ENCODE measurements at regions not wholly inside any gene's neighbourhood (a gene's known extent, or its start where the extent isn't known, plus 50 kb on each side); places are given as distances from the start of the nearest gene placed in this dataset.
"Not testable (repeated sequence)": the region's sequence is repeated elsewhere in the genome, so short reads cannot be mapped to it uniquely, and the experiment has no call there.

DNA sequence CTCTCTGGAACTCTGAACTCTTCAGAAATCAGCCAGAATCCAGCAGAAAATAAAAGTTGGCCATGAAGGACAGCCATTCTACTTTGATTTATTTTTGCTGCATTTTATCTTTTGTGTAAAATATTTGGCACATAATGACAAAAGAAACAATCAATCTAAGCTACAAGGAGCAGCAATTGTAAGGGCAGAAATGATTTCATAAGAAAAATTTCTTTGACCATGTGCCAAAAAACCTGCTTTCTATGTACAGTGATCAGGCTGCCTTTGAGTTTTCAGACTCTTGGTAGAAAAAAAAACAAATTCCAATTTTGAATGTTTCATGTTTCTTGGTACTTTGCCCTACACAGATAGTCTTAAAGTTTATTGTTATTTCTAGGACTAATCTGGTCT is 69.8 kb upstream of the SLC1A3 start:
- H3K9ac ChIP-seq (ENCODE audit: extremely low read depth, low read length, poor library complexity, severe bottlenecking): no peak overlapping the region
- no peak overlapping the region for H3K27ac Mint-ChIP-seq
- H3K4me3 ChIP-seq (ENCODE audit: low read length): no peak overlapping the region
- H3K4me3 Mint-ChIP-seq: no peak overlapping the region
- no peaks in the 10 kb centered on the region for H3K9me3 ChIP-seq (ENCODE audit: control insufficient read depth, low read length)
- no peaks in the 10 kb centered on the region for H3K36me3 Mint-ChIP-seq (ENCODE audit: low read depth)
- no peak for DNase-seq
- H3K27ac ChIP-seq (ENCODE audit: low read depth, low read length): peak overlapping the region; percentile 92
- no peaks in the 10 kb centered on the region for H3K27me3 Mint-ChIP-seq (ENCODE audit: insufficient read depth)
- no peaks in the 10 kb centered on the region for H3K4me1 Mint-ChIP-seq
- no peaks in the 10 kb centered on the region for H3K27me3 ChIP-seq (ENCODE audit: control insufficient read depth, insufficient read depth, low read length, poor library complexity, severe bottlenecking)
- H3K36me3 ChIP-seq (ENCODE audit: control insufficient read depth, insufficient read depth, low read length): no peaks in the 10 kb centered on the region
- TF ChIP-seq, protein P1, sequence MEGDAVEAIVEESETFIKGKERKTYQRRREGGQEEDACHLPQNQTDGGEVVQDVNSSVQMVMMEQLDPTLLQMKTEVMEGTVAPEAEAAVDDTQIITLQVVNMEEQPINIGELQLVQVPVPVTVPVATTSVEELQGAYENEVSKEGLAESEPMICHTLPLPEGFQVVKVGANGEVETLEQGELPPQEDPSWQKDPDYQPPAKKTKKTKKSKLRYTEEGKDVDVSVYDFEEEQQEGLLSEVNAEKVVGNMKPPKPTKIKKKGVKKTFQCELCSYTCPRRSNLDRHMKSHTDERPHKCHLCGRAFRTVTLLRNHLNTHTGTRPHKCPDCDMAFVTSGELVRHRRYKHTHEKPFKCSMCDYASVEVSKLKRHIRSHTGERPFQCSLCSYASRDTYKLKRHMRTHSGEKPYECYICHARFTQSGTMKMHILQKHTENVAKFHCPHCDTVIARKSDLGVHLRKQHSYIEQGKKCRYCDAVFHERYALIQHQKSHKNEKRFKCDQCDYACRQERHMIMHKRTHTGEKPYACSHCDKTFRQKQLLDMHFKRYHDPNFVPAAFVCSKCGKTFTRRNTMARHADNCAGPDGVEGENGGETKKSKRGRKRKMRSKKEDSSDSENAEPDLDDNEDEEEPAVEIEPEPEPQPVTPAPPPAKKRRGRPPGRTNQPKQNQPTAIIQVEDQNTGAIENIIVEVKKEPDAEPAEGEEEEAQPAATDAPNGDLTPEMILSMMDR (conservative IDR thresholded peaks at IDR 0.05): no peak
- no peaks in the 10 kb centered on the region for H3K9me3 Mint-ChIP-seq
- H3K4me1 ChIP-seq (ENCODE audit: control insufficient read depth, insufficient read depth, low read length): peaks cover 2% of the 10 kb centered on the region

DNA sequence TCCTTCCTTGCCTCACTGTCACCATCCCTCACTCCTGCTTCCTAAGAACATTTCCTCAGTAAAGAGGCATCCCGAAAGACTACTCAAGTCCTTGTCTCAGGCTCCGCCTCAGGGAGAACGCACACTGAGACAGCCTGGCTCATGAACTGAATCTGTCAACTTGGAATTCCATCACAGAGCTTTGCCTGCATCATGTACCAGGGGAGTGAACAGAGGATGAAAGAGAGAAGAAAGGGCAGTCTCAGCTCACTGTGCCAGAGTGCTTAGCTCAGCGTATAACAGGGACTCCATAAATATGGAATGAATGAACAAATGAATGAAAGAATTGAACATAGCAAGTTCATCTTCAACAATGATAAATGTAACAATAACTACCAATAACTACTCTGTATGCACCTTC is 68.7 kb upstream of the SLC1A3 start:
- Mint-ChIP-seq H3K36me3 (ENCODE audit: low read depth) (no peaks in the 10 kb centered on the region), H3K27me3 (ENCODE audit: insufficient read depth) (no peaks in the 10 kb centered on the region), H3K27ac (no peak overlapping the region), H3K9me3 (no peaks in the 10 kb centered on the region), H3K4me3 (no peak overlapping the region), H3K4me1 (no peaks in the 10 kb centered on the region)
- Histone ChIP-seq H3K27ac (ENCODE audit: low read depth, low read length) (no peak overlapping the region), H3K36me3 (ENCODE audit: control insufficient read depth, insufficient read depth, low read length) (no peaks in the 10 kb centered on the region), H3K4me3 (ENCODE audit: low read length) (no peak overlapping the region), H3K27me3 (ENCODE audit: control insufficient read depth, insufficient read depth, low read length, poor library complexity, severe bottlenecking) (no peaks in the 10 kb centered on the region), H3K9me3 (ENCODE audit: control insufficient read depth, low read length) (no peaks in the 10 kb centered on the region), H3K9ac (ENCODE audit: extremely low read depth, low read length, poor library complexity, severe bottlenecking) (no peak overlapping the region), H3K4me1 (ENCODE audit: control insufficient read depth, insufficient read depth, low read length) (peaks cover 2% of the 10 kb centered on the region)
- no peak for DNase-seq
- TF ChIP-seq, protein P1 (conservative IDR thresholded peaks at IDR 0.05): no peak
- 60 to 85% methylated on average over 3 to 4 of the region's 4 CpGs for WGBS, 2 experiments (ENCODE audit: insufficient coverage in 1 of 2, insufficient read length in 1 of 2)

DNA sequence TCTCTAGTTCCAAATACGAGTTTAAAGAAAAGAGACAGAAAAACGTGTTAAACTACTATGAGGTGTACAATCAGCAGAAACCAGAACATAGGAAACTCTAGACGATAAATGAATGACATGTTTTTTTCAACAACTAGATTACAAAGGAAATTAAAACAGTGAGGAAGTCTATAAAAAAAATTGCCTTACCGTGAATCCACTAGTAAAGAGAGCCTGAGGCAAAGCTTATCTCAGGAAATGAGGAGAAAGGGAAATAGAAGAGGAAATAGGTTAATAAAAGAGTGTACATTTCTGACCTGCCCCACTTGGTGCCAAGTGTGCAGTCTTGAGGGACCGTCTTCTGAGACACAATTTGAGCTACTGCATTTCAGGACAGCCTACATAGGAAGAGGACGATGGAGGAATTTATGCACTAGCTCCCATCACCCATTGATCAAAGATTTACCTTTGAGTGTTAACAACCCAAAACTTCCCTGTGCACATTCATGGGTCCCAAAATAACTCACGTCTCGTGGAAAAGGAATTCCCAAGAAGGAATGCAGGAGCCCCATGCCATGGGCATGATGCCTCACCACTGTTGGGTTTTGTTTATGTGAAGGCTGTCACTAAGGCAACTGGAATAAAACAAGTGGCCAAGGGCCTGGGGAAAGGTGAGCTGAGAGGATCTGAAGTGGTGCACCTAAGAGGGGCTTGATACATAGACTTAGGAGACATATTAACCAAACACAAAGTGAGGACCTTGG is 53.6 kb upstream of the SLC1A3 start:
- H3K27me3 Mint-ChIP-seq (ENCODE audit: insufficient read depth): no peaks in the 10 kb centered on the region
- H3K4me1 Mint-ChIP-seq: peaks cover 3% of the 10 kb centered on the region
- no peak overlapping the region for H3K27ac ChIP-seq (ENCODE audit: low read depth, low read length)
- 96 to 97% methylated on average over 6 to 8 of the region's 8 CpGs for WGBS, 2 experiments (ENCODE audit: insufficient coverage in 1 of 2, insufficient read length in 1 of 2)
- no peak overlapping the region for H3K4me3 Mint-ChIP-seq
- no peaks in the 10 kb centered on the region for H3K4me1 ChIP-seq (ENCODE audit: control insufficient read depth, insufficient read depth, low read length)
- no peak overlapping the region for H3K9ac ChIP-seq (ENCODE audit: extremely low read depth, low read length, poor library complexity, severe bottlenecking)
- H3K9me3 ChIP-seq (ENCODE audit: control insufficient read depth, low read length): no peaks in the 10 kb centered on the region
- peaks cover 7% of the 10 kb centered on the region for H3K9me3 Mint-ChIP-seq
- H3K27me3 ChIP-seq (ENCODE audit: control insufficient read depth, insufficient read depth, low read length, poor library complexity, severe bottlenecking): no peaks in the 10 kb centered on the region
- DNase-seq: peak; percentile 66
- no peaks in the 10 kb centered on the region for H3K36me3 Mint-ChIP-seq (ENCODE audit: low read depth)
- no peak overlapping the region for H3K27ac Mint-ChIP-seq
- no peak overlapping the region for H3K4me3 ChIP-seq (ENCODE audit: low read length)
- TF ChIP-seq, protein P1 (conservative IDR thresholded peaks at IDR 0.05): no peak
- H3K36me3 ChIP-seq (ENCODE audit: control insufficient read depth, insufficient read depth, low read length): no peaks in the 10 kb centered on the region

DNA sequence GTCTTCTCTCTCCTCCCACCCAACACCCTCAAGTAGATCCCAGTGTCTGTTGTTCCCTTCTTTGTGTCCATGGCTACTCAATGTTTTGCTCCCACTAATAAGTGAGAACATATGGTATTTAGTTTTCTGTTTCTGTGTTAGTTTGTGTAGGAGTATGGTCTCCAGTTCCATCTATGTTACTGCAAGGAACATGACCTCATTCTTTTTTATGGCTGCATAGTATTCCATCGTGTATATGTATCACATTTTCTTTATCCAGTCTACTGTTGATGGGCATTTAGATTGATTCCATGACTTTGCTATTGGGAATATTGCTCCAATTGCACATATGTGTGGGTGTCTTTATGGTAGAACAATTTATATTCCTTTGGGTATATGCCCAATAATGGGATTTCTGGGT is 51.4 kb upstream of the SLC1A3 start:
- WGBS, 2 experiments (ENCODE audit: insufficient coverage in 1 of 2, insufficient read length in 1 of 2): 67 to 100% methylated on average over 1 of the region's 1 CpG
- not testable (repeated sequence) for H3K36me3 Mint-ChIP-seq (ENCODE audit: low read depth); H3K27ac Mint-ChIP-seq

More for the DNA sequence above, 51.4 kb upstream of the SLC1A3 start:
- H3K27me3 Mint-ChIP-seq (ENCODE audit: insufficient read depth); H3K9ac ChIP-seq (ENCODE audit: extremely low read depth, low read length, poor library complexity, severe bottlenecking); H3K27me3 ChIP-seq (ENCODE audit: control insufficient read depth, insufficient read depth, low read length, poor library complexity, severe bottlenecking); H3K4me3 Mint-ChIP-seq; DNase-seq; H3K4me1 ChIP-seq (ENCODE audit: control insufficient read depth, insufficient read depth, low read length); H3K4me1 Mint-ChIP-seq; H3K4me3 ChIP-seq (ENCODE audit: low read length); H3K27ac ChIP-seq (ENCODE audit: low read depth, low read length); H3K9me3 ChIP-seq (ENCODE audit: control insufficient read depth, low read length); H3K9me3 Mint-ChIP-seq; H3K36me3 ChIP-seq (ENCODE audit: control insufficient read depth, insufficient read depth, low read length): not testable (repeated sequence)
